Mesenchymal stem cell (in vitro differentiated cells and primary cell): ENCODE measurements at regions not wholly inside any gene's neighbourhood (a gene's known extent, or its start where the extent isn't known, plus 50 kb on each side); places are given as distances from the start of the nearest gene placed in this dataset.

Source experiments
- DNase-seq: peaks from one replicate; pipeline ENCODE4 v3.0.0-alpha.2; 2013
- H2AFZ ChIP-seq: one replicate; pipeline ENCODE4 v1.6.1; 2013; ENCODE audit warnings: low read depth, mild to moderate bottlenecking, control low read depth, inconsistent platforms, low read length, moderate library complexity
- H2AK5ac ChIP-seq: 2 replicates; pipeline ENCODE4 v1.6.1; 2013; ENCODE audit warnings: low read length, moderate library complexity, mild to moderate bottlenecking, inconsistent platforms; ENCODE audit not compliant: severe bottlenecking
- H2BK120ac ChIP-seq: one replicate; pipeline ENCODE4 v1.6.1; 2013; ENCODE audit warnings: low read depth, mild to moderate bottlenecking, inconsistent platforms, low read length, moderate library complexity
- H2BK12ac ChIP-seq, 2 experiments: one replicate each; pipeline ENCODE4 v1.6.1; 2013; ENCODE audit warnings: inconsistent platforms in 2 of 2, low read length in 2 of 2, mild to moderate bottlenecking in 2 of 2, moderate library complexity in 2 of 2, control low read depth in 1 of 2
- H2BK15ac ChIP-seq: one replicate; pipeline ENCODE4 v1.6.1; 2013; ENCODE audit warnings: mild to moderate bottlenecking, low read depth, inconsistent platforms; ENCODE audit not compliant: poor library complexity, severe bottlenecking
- H2BK5ac ChIP-seq: 2 replicates; pipeline ENCODE4 v1.6.1; 2013; ENCODE audit warnings: low read depth, mild to moderate bottlenecking, low read length, control low read depth, inconsistent platforms; ENCODE audit not compliant: poor library complexity, severe bottlenecking
- H3K14ac ChIP-seq, 2 experiments: one replicate each; pipeline ENCODE4 v1.6.1; 2013; ENCODE audit warnings: inconsistent platforms in 2 of 2, low read length in 2 of 2, control low read depth in 1 of 2, mild to moderate bottlenecking in 1 of 2, moderate library complexity in 1 of 2
- H3K18ac ChIP-seq, 2 experiments: one replicate each; pipeline ENCODE4 v1.6.1; 2013; ENCODE audit warnings: inconsistent platforms in 2 of 2, low read length in 2 of 2, control low read depth in 1 of 2, low read depth in 1 of 2, mild to moderate bottlenecking in 1 of 2
- H3K23ac ChIP-seq, 2 experiments: one replicate each; pipeline ENCODE4 v1.6.1; 2013; ENCODE audit warnings: inconsistent platforms in 2 of 2, low read length in 2 of 2, mild to moderate bottlenecking in 2 of 2, moderate library complexity in 2 of 2, control low read depth in 1 of 2
- H3K27ac ChIP-seq: 2 replicates; pipeline ENCODE4 v1.5.1; 2013; ENCODE audit warnings: mild to moderate bottlenecking, moderate library complexity, low read length, control low read depth, inconsistent platforms; ENCODE audit not compliant: poor library complexity, severe bottlenecking
- H3K27me3 ChIP-seq, 2 experiments: 2 replicates each; pipeline versions ENCODE4 v1.6.1 to v1.7.0; 2013; ENCODE audit warnings: low read length in 2 of 2, mild to moderate bottlenecking in 2 of 2, moderate library complexity in 2 of 2, control low read depth in 1 of 2, inconsistent platforms in 1 of 2; ENCODE audit not compliant: control insufficient read depth in 1 of 2, insufficient read depth in 1 of 2
- H3K36me3 ChIP-seq, 2 experiments: 2 replicates each; pipeline versions ENCODE4 v1.6.1 to v1.7.0; 2013; ENCODE audit warnings: low read length in 2 of 2, control low read depth in 1 of 2, inconsistent platforms in 1 of 2, low read depth in 1 of 2, mild to moderate bottlenecking in 1 of 2; ENCODE audit not compliant: insufficient read depth in 2 of 2, control insufficient read depth in 1 of 2
- H3K4ac ChIP-seq, 2 experiments: one replicate each; pipeline ENCODE4 v1.6.1; 2013; ENCODE audit warnings: inconsistent platforms in 2 of 2, low read length in 2 of 2, mild to moderate bottlenecking in 2 of 2, moderate library complexity in 2 of 2, control low read depth in 1 of 2, low read depth in 1 of 2
- H3K4me1 ChIP-seq: 2 replicates; pipeline ENCODE4 v1.6.1; 2013; ENCODE audit warnings: low read depth, low read length, control low read depth; ENCODE audit not compliant: control insufficient read depth, insufficient read depth
- H3K4me2 ChIP-seq: 2 replicates; pipeline ENCODE4 v1.6.1; 2013; ENCODE audit warnings: low read length, mild to moderate bottlenecking, inconsistent platforms; ENCODE audit not compliant: poor library complexity, severe bottlenecking
- H3K4me3 ChIP-seq, 2 experiments: 2 replicates each; pipeline versions ENCODE4 v1.5.1 to v1.7.0; 2013; ENCODE audit warnings: low read length in 2 of 2, mild to moderate bottlenecking in 2 of 2, control low read depth in 1 of 2, low read depth in 1 of 2; ENCODE audit not compliant: insufficient read depth in 1 of 2
- H3K79me1 ChIP-seq: replicated peaks from 2 replicates; pipeline ENCODE4 v1.6.1; 2013; ENCODE audit warnings: mild to moderate bottlenecking, control low read depth, low read length, inconsistent platforms; ENCODE audit not compliant: poor library complexity, severe bottlenecking
- H3K9ac ChIP-seq: 2 replicates; pipeline ENCODE4 v1.7.0; 2013; ENCODE audit warnings: mild to moderate bottlenecking, low read length, moderate library complexity
- H3K9me3 ChIP-seq: 2 replicates; pipeline ENCODE4 v1.7.0; 2013; ENCODE audit warnings: mild to moderate bottlenecking, low read length; ENCODE audit not compliant: control insufficient read depth
- H4K8ac ChIP-seq: one replicate; pipeline ENCODE4 v1.6.1; 2013; ENCODE audit warnings: inconsistent platforms, mild to moderate bottlenecking, low read length, moderate library complexity
- H4K91ac ChIP-seq: one replicate; pipeline ENCODE4 v1.6.1; 2013; ENCODE audit warnings: mild to moderate bottlenecking, low read length, inconsistent platforms
- WGBS: methylation state at CpG from one replicate; pipeline ENCODE4 v1.1.7; 2013; ENCODE audit warnings: mixed read lengths; 5-methylcytosine and 5-hydroxymethylcytosine counted together

GRCh38 chr1:187229496-187229895, 400.7 kb downstream of the PLA2G4A start:
- Histone ChIP-seq H2BK15ac (no peak overlapping the region), H2BK12ac (no peak overlapping the region), H2BK5ac (no peak overlapping the region), H4K8ac (no peak overlapping the region), H2AFZ (no peak overlapping the region), H2BK120ac (no peak overlapping the region), H3K27ac (no peak overlapping the region), H3K79me1 (no peaks in the 10 kb centered on the region), H3K18ac (no peak overlapping the region), H3K9ac (no peak overlapping the region), H3K36me3 (no peaks in the 10 kb centered on the region), H3K4me1 (no peaks in the 10 kb centered on the region), H3K4me3 (no peak overlapping the region), H2AK5ac (no peak overlapping the region), H3K4me2 (no peak overlapping the region), H3K4ac (no peak overlapping the region), H3K27me3 (no peaks in the 10 kb centered on the region), H4K91ac (no peak overlapping the region), H3K23ac (no peak overlapping the region), H3K14ac (no peak overlapping the region), H3K9me3 (no peaks in the 10 kb centered on the region)
- no peak for DNase-seq

- Histone ChIP-seq H3K4me2 (no peak overlapping the region), H4K91ac (no peak overlapping the region), H3K4ac (no peak overlapping the region), H3K36me3 (no peaks in the 10 kb centered on the region), H3K79me1 (no peaks in the 10 kb centered on the region), H3K14ac (no peak overlapping the region), H2BK15ac (no peak overlapping the region), H3K23ac (no peak overlapping the region), H4K8ac (no peak overlapping the region), H3K18ac (no peak overlapping the region), H3K27ac (no peak overlapping the region), H2BK120ac (no peak overlapping the region), H2BK5ac (no peak overlapping the region), H2AK5ac (no peak overlapping the region), H3K9me3 (no peaks in the 10 kb centered on the region), H3K9ac (no peak overlapping the region), H2AFZ (no peak overlapping the region), H2BK12ac (no peak overlapping the region), H3K4me1 (no peaks in the 10 kb centered on the region), H3K27me3 (no peaks in the 10 kb centered on the region), H3K4me3 (no peak overlapping the region)
- WGBS: 60% methylated on average over 1 of the region's 1 CpG
- no peak for DNase-seq
These were observed 406.0 kb downstream of the PLA2G4A start for GRCh38 chr1:187234706-187235105.

- no peak for DNase-seq
- no peaks in the 10 kb centered on the region for H3K27me3 ChIP-seq
- no peak overlapping the region for H2BK15ac ChIP-seq
- H3K4ac ChIP-seq: no peak overlapping the region
- H2BK12ac ChIP-seq: no peak overlapping the region
- no peak overlapping the region for H3K23ac ChIP-seq
- 60% methylated on average over 1 of the region's 2 CpGs for WGBS
- H2AK5ac ChIP-seq: no peak overlapping the region
- H2AFZ ChIP-seq: no peak overlapping the region
- no peaks in the 10 kb centered on the region for H3K4me1 ChIP-seq
- H3K79me1 ChIP-seq: no peaks in the 10 kb centered on the region
- H3K27ac ChIP-seq: no peak overlapping the region
- no peak overlapping the region for H3K18ac ChIP-seq
- H2BK5ac ChIP-seq: no peak overlapping the region
- no peak overlapping the region for H3K4me3 ChIP-seq
- no peaks in the 10 kb centered on the region for H3K9me3 ChIP-seq
- no peak overlapping the region for H4K91ac ChIP-seq
- no peaks in the 10 kb centered on the region for H3K36me3 ChIP-seq
- no peak overlapping the region for H3K9ac ChIP-seq
- H4K8ac ChIP-seq: no peak overlapping the region
- H2BK120ac ChIP-seq: no peak overlapping the region
- no peak overlapping the region for H3K4me2 ChIP-seq
- no peak overlapping the region for H3K14ac ChIP-seq
These were observed 407.4 kb downstream of the PLA2G4A start for GRCh38 chr1:187236199-187236598.

DNA sequence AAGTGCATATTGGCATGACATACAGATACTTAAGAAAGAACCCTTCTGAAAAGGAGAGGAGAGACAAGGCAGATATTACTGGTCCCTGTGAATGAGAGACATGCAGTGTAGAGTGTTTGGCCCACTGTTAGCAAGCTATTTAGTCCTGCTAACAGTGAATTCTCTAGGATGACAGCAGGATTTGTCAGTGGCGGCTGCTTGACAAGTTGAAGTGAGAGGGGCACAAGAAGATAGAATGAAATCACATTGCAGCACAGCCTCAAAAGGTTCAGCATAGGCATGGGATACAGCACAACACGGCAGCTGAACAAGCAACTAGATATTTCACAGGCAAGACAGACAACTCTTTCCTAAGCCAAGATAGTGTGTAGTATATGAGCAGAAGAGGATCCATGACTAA, 407.9 kb downstream of the PLA2G4A start:
- H2AFZ ChIP-seq: no peak overlapping the region
- no peak overlapping the region for H3K4me2 ChIP-seq
- H3K9me3 ChIP-seq: no peaks in the 10 kb centered on the region
- DNase-seq: no peak
- no peak overlapping the region for H3K14ac ChIP-seq
- no peak overlapping the region for H2BK15ac ChIP-seq
- H3K4me3 ChIP-seq: no peak overlapping the region
- WGBS: 100% methylated on average over 1 of the region's 2 CpGs
- H3K79me1 ChIP-seq: no peaks in the 10 kb centered on the region
- no peak overlapping the region for H2BK12ac ChIP-seq
- H3K9ac ChIP-seq: no peak overlapping the region
- no peaks in the 10 kb centered on the region for H3K36me3 ChIP-seq
- no peak overlapping the region for H2BK120ac ChIP-seq
- no peak overlapping the region for H3K18ac ChIP-seq
- H2AK5ac ChIP-seq: no peak overlapping the region
- H3K4me1 ChIP-seq: no peaks in the 10 kb centered on the region
- H4K8ac ChIP-seq: no peak overlapping the region
- H2BK5ac ChIP-seq: no peak overlapping the region
- no peak overlapping the region for H4K91ac ChIP-seq
- no peak overlapping the region for H3K23ac ChIP-seq
- H3K27me3 ChIP-seq: no peaks in the 10 kb centered on the region
- H3K4ac ChIP-seq: no peak overlapping the region
- H3K27ac ChIP-seq: no peak overlapping the region
